SH-SY5Y (cell line): ENCODE measurements at regions not wholly inside any gene's neighbourhood (a gene's known extent, or its start where the extent isn't known, plus 50 kb on each side); places are given as distances from the start of the nearest gene placed in this dataset.

Experiments used
- GATA2 ChIP-seq: IDR thresholded peaks from 2 replicates; pipeline ENCODE4 v1.6.1; 2011; ENCODE audit warnings: mild to moderate bottlenecking, low read depth, low read length
- GATA3 ChIP-seq: IDR thresholded peaks from 2 replicates; pipeline ENCODE4 v1.6.1; 2011; ENCODE audit warnings: low read depth, mild to moderate bottlenecking, low read length, moderate library complexity

GRCh38 chr13:73168953-73169401 is 110.2 kb downstream of the KLF5 start:
- TF ChIP-seq GATA3 (no peak), GATA2 (no peak)
